Nephron progenitor cell (in vitro differentiated cells): ENCODE measurements at regions not wholly inside any gene's neighbourhood (a gene's known extent, or its start where the extent isn't known, plus 50 kb on each side); places are given as distances from the start of the nearest gene placed in this dataset.

Experiments used
- DNase-seq: peaks from one replicate; pipeline ENCODE4 v3.0.0; 2021
- H3K27ac Mint-ChIP-seq: 2 replicates; pipeline ENCODE4 v1.8.0; 2021; ENCODE audit warnings: mild to moderate bottlenecking, moderate library complexity, mixed read lengths
- H3K27me3 Mint-ChIP-seq: 2 replicates; pipeline ENCODE4 v1.8.0; 2021; ENCODE audit warnings: mild to moderate bottlenecking, low read depth, mixed read lengths; ENCODE audit not compliant: poor library complexity
- H3K36me3 Mint-ChIP-seq: 2 replicates; pipeline ENCODE4 v1.8.0; 2021; ENCODE audit warnings: low read depth, mixed read lengths
- H3K4me1 Mint-ChIP-seq: 2 replicates; pipeline ENCODE4 v1.8.0; 2021; ENCODE audit warnings: mixed read lengths
- H3K4me3 Mint-ChIP-seq: 2 replicates; pipeline ENCODE4 v1.8.0; 2021; ENCODE audit warnings: mild to moderate bottlenecking, moderate library complexity, mixed read lengths
- H3K9me3 Mint-ChIP-seq: 2 replicates; pipeline ENCODE4 v1.8.0; 2021; ENCODE audit warnings: mild to moderate bottlenecking, moderate library complexity, mixed read lengths
- TF ChIP-seq, protein P1 (sequence below): fragments of 200-600 bp; sonication (generic); IDR thresholded peaks from 2 replicates; pipeline ENCODE4 v1.5.0; 2021; ENCODE audit warnings: antibody characterized with exemption

DNA sequence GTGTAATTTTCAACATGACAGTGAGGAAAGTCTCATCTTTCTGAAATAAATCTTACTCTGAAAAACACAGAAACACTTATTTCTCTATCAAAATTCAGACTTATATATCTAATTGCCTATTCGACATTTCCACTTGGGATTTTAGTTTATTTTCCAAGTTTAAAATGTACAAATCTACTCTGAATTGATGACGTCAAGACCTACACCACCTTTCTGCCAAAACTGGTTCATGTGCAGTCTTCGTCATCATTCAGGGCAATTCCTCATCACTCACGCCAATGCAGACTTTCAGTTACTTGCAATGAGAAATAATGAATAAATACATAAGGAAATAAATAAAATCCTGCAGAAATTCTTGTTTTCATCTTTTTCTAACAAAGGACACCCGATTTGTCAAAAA, 843.8 kb downstream of the C12orf50 start:
- TF ChIP-seq, protein P1, sequence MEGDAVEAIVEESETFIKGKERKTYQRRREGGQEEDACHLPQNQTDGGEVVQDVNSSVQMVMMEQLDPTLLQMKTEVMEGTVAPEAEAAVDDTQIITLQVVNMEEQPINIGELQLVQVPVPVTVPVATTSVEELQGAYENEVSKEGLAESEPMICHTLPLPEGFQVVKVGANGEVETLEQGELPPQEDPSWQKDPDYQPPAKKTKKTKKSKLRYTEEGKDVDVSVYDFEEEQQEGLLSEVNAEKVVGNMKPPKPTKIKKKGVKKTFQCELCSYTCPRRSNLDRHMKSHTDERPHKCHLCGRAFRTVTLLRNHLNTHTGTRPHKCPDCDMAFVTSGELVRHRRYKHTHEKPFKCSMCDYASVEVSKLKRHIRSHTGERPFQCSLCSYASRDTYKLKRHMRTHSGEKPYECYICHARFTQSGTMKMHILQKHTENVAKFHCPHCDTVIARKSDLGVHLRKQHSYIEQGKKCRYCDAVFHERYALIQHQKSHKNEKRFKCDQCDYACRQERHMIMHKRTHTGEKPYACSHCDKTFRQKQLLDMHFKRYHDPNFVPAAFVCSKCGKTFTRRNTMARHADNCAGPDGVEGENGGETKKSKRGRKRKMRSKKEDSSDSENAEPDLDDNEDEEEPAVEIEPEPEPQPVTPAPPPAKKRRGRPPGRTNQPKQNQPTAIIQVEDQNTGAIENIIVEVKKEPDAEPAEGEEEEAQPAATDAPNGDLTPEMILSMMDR: no peak
- no peaks in the 10 kb centered on the region for H3K9me3 Mint-ChIP-seq
- no peaks in the 10 kb centered on the region for H3K4me1 Mint-ChIP-seq
- no peak for DNase-seq
- no peak overlapping the region for H3K4me3 Mint-ChIP-seq
- H3K27me3 Mint-ChIP-seq: no peaks in the 10 kb centered on the region
- H3K27ac Mint-ChIP-seq: no peak overlapping the region
- no peaks in the 10 kb centered on the region for H3K36me3 Mint-ChIP-seq

DNA sequence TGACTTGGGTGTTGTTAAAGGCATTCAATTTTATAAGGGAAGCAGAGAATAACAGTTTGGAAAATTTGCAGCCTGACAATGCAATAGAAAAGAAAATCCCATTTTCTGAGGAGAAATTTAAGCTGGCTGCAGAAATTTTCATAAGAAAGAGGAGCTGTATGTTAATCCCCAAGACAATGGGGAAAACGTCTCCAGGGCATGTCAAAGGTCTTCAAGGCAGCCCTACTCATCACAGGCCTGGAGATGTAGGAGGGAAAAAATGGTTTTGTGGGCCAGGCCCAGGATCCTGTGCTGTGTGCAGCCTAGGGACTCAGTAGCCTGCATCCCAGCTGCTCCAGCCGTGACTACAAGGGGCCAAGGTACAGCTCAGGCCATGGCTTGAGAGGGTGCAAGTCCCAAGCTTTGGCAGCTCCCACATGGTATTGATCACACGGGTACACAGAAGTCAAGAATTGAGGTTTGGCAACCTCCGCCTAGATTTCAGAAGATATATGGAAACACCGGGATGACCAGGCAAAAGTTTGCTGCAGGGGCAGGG, 846.4 kb downstream of the C12orf50 start:
- no peak for DNase-seq
- TF ChIP-seq, protein P1: no peak
- Mint-ChIP-seq H3K4me3 (no peak overlapping the region), H3K9me3 (no peaks in the 10 kb centered on the region), H3K27me3 (no peaks in the 10 kb centered on the region), H3K27ac (no peak overlapping the region), H3K4me1 (no peaks in the 10 kb centered on the region), H3K36me3 (no peaks in the 10 kb centered on the region)

DNA sequence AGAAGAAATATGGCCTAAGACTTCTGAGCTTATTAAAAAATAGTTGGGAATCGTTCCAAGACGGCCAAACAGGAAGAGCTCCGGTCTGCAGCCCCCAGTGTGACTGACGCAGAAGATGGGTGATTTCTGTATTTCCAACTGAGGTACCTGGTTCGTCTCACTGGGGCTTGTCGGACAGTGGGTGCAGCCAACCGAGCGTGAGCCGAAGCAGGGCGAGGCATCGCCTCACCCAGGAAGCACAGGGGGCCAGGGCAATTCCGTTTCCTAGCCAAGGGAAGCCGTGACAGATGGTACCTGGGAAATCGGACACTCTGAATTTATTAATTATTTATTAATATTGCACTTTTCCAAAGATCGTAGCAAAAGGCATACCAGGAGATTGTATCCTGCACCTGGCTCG, 857.8 kb downstream of the C12orf50 start:
- Mint-ChIP-seq H3K4me1 (no peaks in the 10 kb centered on the region), H3K36me3 (no peaks in the 10 kb centered on the region), H3K9me3 (peaks cover 38% of the 10 kb centered on the region)

DNA sequence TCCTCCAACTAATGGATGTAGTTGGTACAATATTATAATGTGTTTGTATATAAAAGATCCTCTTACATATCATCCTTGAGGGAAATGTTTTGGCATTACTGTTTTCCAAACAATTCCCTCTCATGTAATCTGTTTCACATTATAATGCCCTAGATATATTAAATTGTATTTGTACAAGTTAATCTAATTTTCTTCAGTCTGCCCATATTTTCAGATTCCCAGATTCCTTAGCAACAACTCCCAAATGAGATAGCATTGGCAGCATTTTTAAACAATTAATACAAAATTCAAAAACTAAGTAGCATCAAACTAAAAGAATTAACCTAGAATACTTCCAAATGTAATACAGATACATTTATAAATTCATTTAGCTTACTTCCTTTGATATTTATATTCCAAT, 860.2 kb downstream of the C12orf50 start:
- no peaks in the 10 kb centered on the region for H3K4me1 Mint-ChIP-seq
- no peak overlapping the region for H3K27ac Mint-ChIP-seq
- H3K27me3 Mint-ChIP-seq: no peaks in the 10 kb centered on the region
- DNase-seq: no peak
- peaks cover 51% of the 10 kb centered on the region for H3K9me3 Mint-ChIP-seq
- H3K4me3 Mint-ChIP-seq: no peak overlapping the region
- TF ChIP-seq, protein P1: no peak
- H3K36me3 Mint-ChIP-seq: peaks cover 7% of the 10 kb centered on the region

More for the DNA sequence above, 857.8 kb downstream of the C12orf50 start:
- TF ChIP-seq, protein P1: no peak
- no peak for DNase-seq
- H3K27ac Mint-ChIP-seq: no peak overlapping the region
- no peak overlapping the region for H3K4me3 Mint-ChIP-seq
- no peaks in the 10 kb centered on the region for H3K27me3 Mint-ChIP-seq

DNA sequence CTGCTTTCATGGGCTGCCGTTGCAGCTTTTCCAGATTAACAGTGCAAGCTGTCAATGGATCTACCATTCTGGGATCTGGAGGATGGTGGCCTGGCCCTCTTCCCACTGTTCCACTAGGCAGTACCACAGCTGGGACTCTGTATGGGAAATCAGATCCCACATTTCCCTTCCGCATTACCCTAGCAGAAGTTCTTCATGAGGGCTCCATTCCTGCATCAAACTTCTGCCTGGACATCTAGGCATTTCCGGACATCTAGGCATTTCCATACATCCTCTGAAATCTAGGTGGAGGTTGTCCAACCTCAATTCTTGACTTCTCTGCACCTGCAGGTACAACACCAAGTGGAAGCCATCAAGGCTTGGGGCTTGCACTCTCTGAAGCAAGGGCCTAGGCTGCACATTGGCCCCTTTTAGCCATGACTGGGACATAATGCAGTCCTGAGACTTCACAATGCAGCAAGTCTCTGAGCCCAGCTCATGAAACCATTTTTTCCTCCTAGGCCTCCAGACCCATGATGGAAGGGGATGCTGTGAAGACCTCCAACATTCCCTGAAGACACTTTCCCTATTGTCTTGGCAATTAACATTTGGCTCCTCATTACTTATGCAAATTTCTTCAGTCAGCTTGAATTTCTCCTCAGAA, 863.3 kb downstream of the C12orf50 start:
- Mint-ChIP-seq H3K27ac (no peak overlapping the region), H3K9me3 (peaks cover 42% of the 10 kb centered on the region)

More for the DNA sequence above, 863.3 kb downstream of the C12orf50 start:
- no peaks in the 10 kb centered on the region for H3K27me3 Mint-ChIP-seq
- H3K36me3 Mint-ChIP-seq: peaks cover 7% of the 10 kb centered on the region
- no peaks in the 10 kb centered on the region for H3K4me1 Mint-ChIP-seq
- H3K4me3 Mint-ChIP-seq: no peak overlapping the region
- TF ChIP-seq, protein P1: no peak
- DNase-seq: no peak
